GM12878 (cell line): ENCODE measurements at regions not wholly inside any gene's neighbourhood (a gene's known extent, or its start where the extent isn't known, plus 50 kb on each side); places are given as distances from the start of the nearest gene placed in this dataset.

Experiments used
- ATAC-seq: fragments of 200-7000 bp; cut with Tn5 transposase; 3 replicates; pipeline ENCODE4 v1.9.1; 2020; ENCODE audit warnings: mild to moderate bottlenecking, moderate library complexity
- BruUV-seq: library from RNA; stranded (reverse); fragments of 400-500 nt; replicated peaks from 2 replicates; lab custom pipeline; 2021; lab: Mats Ljungman, UMichigan
- CTCF ChIA-PET: fragments of 300-600 bp; sonication (Branson Sonifier 250); formaldehyde crosslinking; extraction: SDS; loops from one replicate; lab custom pipeline; 2021; ENCODE audit warnings: inconsistent platforms; lab: Yijun Ruan, JAX
- POLR2A ChIA-PET: fragments of 350-600 bp; formaldehyde crosslinking; extraction: SDS; loops from one replicate; lab custom pipeline; 2021; ENCODE audit warnings: inconsistent platforms; lab: Charles Lee
- RAD21 ChIA-PET: fragments of 300-600 bp; sonication (Branson Sonifier 250); formaldehyde crosslinking; loops from one replicate; lab custom pipeline; 2023; ENCODE audit warnings: antibody characterized with exemption; ENCODE audit not compliant: unreplicated experiment; lab: Charles Lee
- SMC1A ChIA-PET: fragments of 300-600 bp; sonication (Branson Sonifier 250); formaldehyde crosslinking; loops from one replicate; lab custom pipeline; 2023; ENCODE audit not compliant: unreplicated experiment, uncharacterized antibody; lab: Charles Lee
- DNase-seq: peaks from one replicate; pipeline ENCODE4 v3.0.0-alpha.2; 2011; ENCODE audit warnings: low read depth, low spot score
- FAIRE-seq: peaks from 3 replicates; lab custom pipeline; 2011; peaks lifted over from hg19 to GRCh38; lab: Jason Lieb, UNC
- H2AFZ ChIP-seq: 2 replicates; pipeline ENCODE4 v1.6.0; 2011; ENCODE audit warnings: low read depth, low read length, control low read depth; ENCODE audit not compliant: control insufficient read depth
- H3K27ac ChIP-seq: 2 replicates; pipeline ENCODE4 v1.5.1; 2011; ENCODE audit warnings: control low read depth; ENCODE audit not compliant: control insufficient read depth, insufficient read depth
- H3K27me3 ChIP-seq, 2 experiments: replicated peaks in 1 of 2; 2 replicates each; pipeline versions ENCODE4 v1.6.0 to v1.6.1; 2011; ENCODE audit warnings: low read length in 1 of 2; ENCODE audit not compliant: control insufficient read depth in 2 of 2, insufficient read depth in 2 of 2
- H3K36me3 ChIP-seq, 2 experiments: 2 replicates each; pipeline ENCODE4 v1.5.1; 2011; ENCODE audit warnings: low read length in 1 of 2; ENCODE audit not compliant: control insufficient read depth in 2 of 2, insufficient read depth in 2 of 2
- H3K4me1 ChIP-seq: 2 replicates; pipeline ENCODE4 v1.6.1; 2011; ENCODE audit warnings: mild to moderate bottlenecking, low read length, moderate library complexity, mixed read lengths; ENCODE audit not compliant: control insufficient read depth, insufficient read depth
- H3K4me2 ChIP-seq: 2 replicates; pipeline ENCODE4 v1.6.0; 2011; ENCODE audit warnings: control low read depth; ENCODE audit not compliant: control insufficient read depth, insufficient read depth
- H3K4me3 ChIP-seq: fragments of 200-600 bp; sonication (generic); 2 replicates; pipeline ENCODE4 v1.5.1; 2016
- H3K79me2 ChIP-seq: 2 replicates; pipeline ENCODE4 v1.6.0; 2011; ENCODE audit warnings: low read length; ENCODE audit not compliant: control insufficient read depth, insufficient read depth
- H3K9ac ChIP-seq: 2 replicates; pipeline ENCODE4 v1.8.0; 2011; ENCODE audit warnings: low read length, control low read depth, mixed read lengths; ENCODE audit not compliant: control insufficient read depth, insufficient read depth
- H3K9me3 ChIP-seq: replicated peaks from 3 replicates; pipeline ENCODE4 v1.5.1; 2011; ENCODE audit warnings: mild to moderate bottlenecking, low read length; ENCODE audit not compliant: control insufficient read depth, insufficient read depth
- H4K20me1 ChIP-seq: 2 replicates; pipeline ENCODE4 v1.6.0; 2011; ENCODE audit not compliant: control insufficient read depth, insufficient read depth
- CHD1 ChIP-seq: IDR thresholded peaks from 2 replicates; pipeline ENCODE4 v1.6.1; 2012; ENCODE audit warnings: low read depth, low read length, improper control_type of control experiment
- DPF2 ChIP-seq: fragments of 450-650 bp; IDR thresholded peaks from 2 replicates; pipeline ENCODE4 v1.6.1; 2017; ENCODE audit warnings: mild to moderate bottlenecking
- HSF1 ChIP-seq: fragments of 150-350 bp; IDR thresholded peaks from 2 replicates; pipeline ENCODE4 v1.6.1; 2014; ENCODE audit warnings: mild to moderate bottlenecking, low read depth, low read length
- NR2C1 ChIP-seq: fragments of 450-650 bp; IDR thresholded peaks from 2 replicates; pipeline ENCODE4 v1.6.1; 2017; ENCODE audit warnings: antibody characterized with exemption, mild to moderate bottlenecking, moderate library complexity
- PKNOX1 ChIP-seq: fragments of 450-650 bp; IDR thresholded peaks from 2 replicates; pipeline ENCODE4 v1.6.1; 2016; ENCODE audit warnings: mild to moderate bottlenecking
- POLR2AphosphoS2 ChIP-seq: IDR thresholded peaks from 2 replicates; pipeline ENCODE4 v1.6.1; 2011; ENCODE audit warnings: low read depth, mild to moderate bottlenecking, low read length, improper control_type of control experiment, moderate library complexity
- RELB ChIP-seq: fragments of 450-650 bp; IDR thresholded peaks from 2 replicates; pipeline ENCODE4 v1.6.1; 2017; ENCODE audit warnings: low read depth, mild to moderate bottlenecking, moderate library complexity
- SREBF1 ChIP-seq: IDR thresholded peaks from 2 replicates; pipeline ENCODE4 v1.6.1; 2012; ENCODE audit warnings: mild to moderate bottlenecking, low read length
- TCF12 ChIP-seq: IDR thresholded peaks from 2 replicates; pipeline ENCODE4 v1.6.1; 2011; ENCODE audit warnings: low read depth, mild to moderate bottlenecking, low read length
- ZBED1 ChIP-seq: IDR thresholded peaks from 2 replicates; pipeline ENCODE4 v1.6.1; 2016; ENCODE audit warnings: borderline replicate concordance
- in situ Hi-C: fragments of 300-500 bp; cut with MboI; formaldehyde crosslinking; loops from 9 replicates; pipeline ENCODE4 v1.14.3; 2018; ENCODE audit warnings: mixed read lengths
- intact Hi-C: fragments of 100-400 bp; cut with micrococcal nuclease; formaldehyde crosslinking; loops from one replicate; pipeline ENCODE4 v1.14.2; 2022; ENCODE audit not compliant: unreplicated experiment

DNA sequence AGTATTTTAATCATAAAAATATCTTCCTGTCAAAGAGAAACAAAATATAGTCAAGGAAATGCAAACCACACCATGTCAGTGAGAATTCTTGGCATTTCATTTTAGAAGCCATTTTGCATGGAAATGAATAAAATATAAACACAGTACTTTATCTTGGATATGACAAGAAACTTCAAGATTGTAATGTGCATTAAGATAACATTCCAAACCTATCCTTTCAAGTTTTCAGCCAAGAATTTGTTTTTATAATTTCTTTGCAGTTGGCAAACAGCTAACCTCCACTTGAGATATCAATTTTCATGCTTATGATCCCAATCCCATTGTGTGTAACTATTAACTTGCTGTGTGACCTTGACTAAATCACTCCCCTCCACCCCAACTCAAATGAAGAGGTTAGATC lies 59.3 kb upstream of the WT1 start:
- Histone ChIP-seq H4K20me1 (no peaks in the 10 kb centered on the region), H3K4me1 (no peaks in the 10 kb centered on the region), H3K9me3 (no peaks in the 10 kb centered on the region), H3K27me3 (0 out of 4 replicates have a peak, but pooled peaks cover 0 to 2% of the 10 kb centered on the region in 2 experiments), H3K79me2 (no peaks in the 10 kb centered on the region), H3K27ac (no peak overlapping the region), H2AFZ (no peak overlapping the region), H3K36me3 (no peaks in the 10 kb centered on the region), H3K9ac (no peak overlapping the region), H3K4me2 (no peak overlapping the region), H3K4me3 (no peak overlapping the region)
- POLR2A ChIA-PET = no interaction called here
- ATAC-seq (no peak), FAIRE-seq (no peak), DNase-seq (no peak)
- CTCF ChIA-PET = no interaction called here
- SMC1A ChIA-PET = no interaction called here
- BruUV-seq = no TSS peak
- in situ Hi-C loops (no loop called here), intact Hi-C loops (no loop called here)
- no peak for TF ChIP-seq PKNOX1
- TF ChIP-seq POLR2AphosphoS2 = no peak
- no peak for TF ChIP-seq HSF1
- TF ChIP-seq RELB = no peak
- no peak for TF ChIP-seq ZBED1
- TF ChIP-seq TCF12 = no peak
- TF ChIP-seq CHD1 = no peak
- no peak for TF ChIP-seq NR2C1
- no peak for TF ChIP-seq DPF2
- no peak for TF ChIP-seq SREBF1
- TF ChIP-seq, all 136 proteins: peak for 0
- RAD21 ChIA-PET = no interaction called here
